HEK293T (cell line): ENCODE measurements at regions not wholly inside any gene's neighbourhood (a gene's known extent, or its start where the extent isn't known, plus 50 kb on each side); places are given as distances from the start of the nearest gene placed in this dataset.

Experiments used
- ARNT ChIP-seq: fragments of 450-650 bp; IDR thresholded peaks from 2 replicates; pipeline ENCODE4 v1.6.1; 2017; ENCODE audit warnings: mild to moderate bottlenecking
- BHLHE40 ChIP-seq: fragments of 450-650 bp; IDR thresholded peaks from 2 replicates; pipeline ENCODE4 v1.6.1; 2016; ENCODE audit warnings: mild to moderate bottlenecking, moderate library complexity, borderline replicate concordance
- CTBP1 ChIP-seq: fragments of 450-650 bp; IDR thresholded peaks from 2 replicates; pipeline ENCODE4 v1.6.1; 2016; ENCODE audit warnings: borderline replicate concordance
- ELF4 ChIP-seq: fragments of 450-650 bp; IDR thresholded peaks from 2 replicates; pipeline ENCODE4 v1.6.1; 2017; ENCODE audit warnings: antibody characterized with exemption
- FOXK2 ChIP-seq: fragments of 450-650 bp; IDR thresholded peaks from 2 replicates; pipeline ENCODE4 v1.6.1; 2016; ENCODE audit warnings: mild to moderate bottlenecking
- FOXM1 ChIP-seq: fragments of 450-650 bp; IDR thresholded peaks from 2 replicates; pipeline ENCODE4 v1.6.1; 2017; ENCODE audit warnings: mild to moderate bottlenecking, borderline replicate concordance
- HDGF ChIP-seq: fragments of 450-650 bp; IDR thresholded peaks from 2 replicates; pipeline ENCODE4 v1.6.1; 2017; ENCODE audit warnings: antibody characterized with exemption, borderline replicate concordance
- L3MBTL2 ChIP-seq: fragments of 450-650 bp; conservative IDR thresholded peaks from 2 replicates; pipeline ENCODE4 v1.6.1; 2016; ENCODE audit warnings: mild to moderate bottlenecking
- NFRKB ChIP-seq: fragments of 450-650 bp; IDR thresholded peaks from 2 replicates; pipeline ENCODE4 v1.6.1; 2016; ENCODE audit warnings: mild to moderate bottlenecking, moderate library complexity
- SP1 ChIP-seq: fragments of 450-650 bp; IDR thresholded peaks from 2 replicates; pipeline ENCODE4 v1.6.1; 2017
- SUZ12 ChIP-seq: fragments of 450-650 bp; IDR thresholded peaks from 2 replicates; pipeline ENCODE4 v1.6.1; 2016; ENCODE audit warnings: mild to moderate bottlenecking
- TARDBP ChIP-seq: fragments of 450-650 bp; IDR thresholded peaks from 2 replicates; pipeline ENCODE4 v1.6.1; 2016
- TF ChIP-seq, protein P1 (sequence below): fragments of 450-650 bp; IDR thresholded peaks from 2 replicates; pipeline ENCODE4 v1.6.1; 2016

DNA sequence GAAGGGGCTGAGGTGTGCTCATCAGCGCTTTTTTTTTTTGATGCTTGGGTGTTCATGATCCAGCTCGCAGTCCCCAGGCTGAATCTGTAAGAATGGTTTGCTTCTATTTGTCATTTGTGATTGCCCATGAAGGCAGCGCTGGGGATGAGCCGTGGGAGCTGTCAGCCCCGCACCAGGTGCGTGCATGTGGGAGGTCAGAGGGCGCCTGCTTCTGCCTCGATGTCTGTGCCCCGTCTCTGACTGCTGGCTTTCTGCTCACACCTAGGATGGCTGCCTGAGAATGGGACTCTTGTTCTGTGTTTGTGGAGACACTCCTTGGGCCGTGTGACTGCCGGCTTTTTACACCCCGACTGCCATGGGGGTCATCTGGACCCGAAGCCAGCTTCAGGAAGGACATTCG, 141.2 kb upstream of the RTL1 start:
- TF ChIP-seq FOXM1 (no peak), SP1 (no peak), BHLHE40 (no peak), HDGF (no peak), L3MBTL2 (no peak), ELF4 (no peak), TARDBP (no peak), NFRKB (no peak), CTBP1 (no peak), FOXK2 (no peak), SUZ12 (no peak), ARNT (no peak)
- TF ChIP-seq, protein P1, sequence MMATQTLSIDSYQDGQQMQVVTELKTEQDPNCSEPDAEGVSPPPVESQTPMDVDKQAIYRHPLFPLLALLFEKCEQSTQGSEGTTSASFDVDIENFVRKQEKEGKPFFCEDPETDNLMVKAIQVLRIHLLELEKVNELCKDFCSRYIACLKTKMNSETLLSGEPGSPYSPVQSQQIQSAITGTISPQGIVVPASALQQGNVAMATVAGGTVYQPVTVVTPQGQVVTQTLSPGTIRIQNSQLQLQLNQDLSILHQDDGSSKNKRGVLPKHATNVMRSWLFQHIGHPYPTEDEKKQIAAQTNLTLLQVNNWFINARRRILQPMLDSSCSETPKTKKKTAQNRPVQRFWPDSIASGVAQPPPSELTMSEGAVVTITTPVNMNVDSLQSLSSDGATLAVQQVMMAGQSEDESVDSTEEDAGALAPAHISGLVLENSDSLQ: no peak
